ENCODE measurements at regions not wholly inside any gene's neighbourhood (a gene's known extent, or its start where the extent isn't known, plus 50 kb on each side); places are given as distances from the start of the nearest gene placed in this dataset.
"Not testable (repeated sequence)": the region's sequence is repeated elsewhere in the genome, so short reads cannot be mapped to it uniquely, and the experiment has no call there.

DNA sequence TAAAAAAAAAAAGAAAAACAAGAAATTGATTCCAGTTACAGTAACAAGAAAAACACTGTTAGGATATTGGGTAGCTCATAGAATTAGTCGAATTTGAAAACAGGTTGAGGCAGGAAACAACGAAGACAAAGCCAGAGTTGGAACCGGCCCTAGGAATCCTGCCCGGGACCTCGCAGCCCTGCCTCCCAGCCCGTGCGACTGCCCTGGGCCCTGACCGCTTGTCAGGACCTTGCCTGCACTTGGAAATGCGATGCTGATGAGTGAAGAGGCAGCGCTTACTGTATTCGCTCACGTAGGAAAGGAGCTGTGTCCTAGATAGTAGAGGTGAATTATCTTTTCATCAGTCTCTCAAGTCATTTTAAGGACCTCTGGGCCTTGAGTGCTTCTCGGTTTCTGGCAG, 611.7 kb upstream of the FAT1 start:
- DNase-seq (ENCODE audit: low spot score): no peak

DNA sequence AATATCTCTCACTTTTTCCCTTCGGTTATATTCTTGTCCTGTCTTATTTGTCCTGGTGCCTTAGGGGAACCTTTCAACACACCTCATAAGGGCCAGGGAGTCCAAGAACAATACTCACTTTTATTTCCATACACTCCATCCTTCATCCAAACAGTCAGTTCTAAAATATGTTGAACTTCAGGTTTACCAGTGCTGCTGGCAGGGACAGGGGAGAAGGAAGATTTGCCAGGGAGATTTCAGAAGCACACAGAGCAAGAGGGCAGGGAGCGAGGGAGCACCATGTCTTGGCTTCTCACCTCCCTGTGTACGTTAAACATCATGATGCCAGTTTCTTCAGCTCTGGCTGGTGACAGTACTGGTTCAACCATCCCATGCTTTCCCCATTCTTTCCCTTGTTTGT, 631.1 kb upstream of the FAT1 start:
- no peak for DNase-seq (ENCODE audit: low spot score)

DNA sequence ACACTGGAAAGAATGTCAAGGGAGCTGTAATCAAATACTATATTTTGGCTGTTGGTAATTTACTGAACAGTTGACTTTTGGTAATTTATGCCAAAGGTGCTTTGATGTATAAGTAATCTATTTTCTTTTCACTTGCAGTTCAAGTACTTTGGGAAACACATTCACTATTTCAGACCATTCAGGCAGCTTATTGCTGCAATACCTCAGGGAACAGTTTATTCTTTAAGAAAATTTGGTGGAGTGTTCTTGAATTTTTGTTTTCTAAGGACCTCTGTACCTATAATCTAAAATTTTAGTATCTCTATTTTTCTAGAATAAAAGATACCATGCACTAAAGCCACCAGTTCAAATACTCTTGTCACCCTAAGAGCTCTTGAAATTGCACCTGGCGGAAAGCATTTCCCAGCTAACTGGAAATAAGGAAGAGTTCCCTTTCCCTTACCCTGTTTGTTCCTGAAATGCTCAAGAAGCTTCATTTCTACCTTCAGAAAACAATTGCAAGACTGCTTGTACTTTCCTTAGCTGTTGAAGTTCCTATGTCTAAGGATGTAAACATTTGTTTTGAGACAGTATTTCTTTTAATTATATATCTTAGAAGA, 633.5 kb upstream of the FAT1 start:
- no peak for DNase-seq (ENCODE audit: low spot score)

GRCh38 chr4:187357821-187358220, 634.2 kb upstream of the FAT1 start:
- DNase-seq (ENCODE audit: low spot score): no peak

DNA sequence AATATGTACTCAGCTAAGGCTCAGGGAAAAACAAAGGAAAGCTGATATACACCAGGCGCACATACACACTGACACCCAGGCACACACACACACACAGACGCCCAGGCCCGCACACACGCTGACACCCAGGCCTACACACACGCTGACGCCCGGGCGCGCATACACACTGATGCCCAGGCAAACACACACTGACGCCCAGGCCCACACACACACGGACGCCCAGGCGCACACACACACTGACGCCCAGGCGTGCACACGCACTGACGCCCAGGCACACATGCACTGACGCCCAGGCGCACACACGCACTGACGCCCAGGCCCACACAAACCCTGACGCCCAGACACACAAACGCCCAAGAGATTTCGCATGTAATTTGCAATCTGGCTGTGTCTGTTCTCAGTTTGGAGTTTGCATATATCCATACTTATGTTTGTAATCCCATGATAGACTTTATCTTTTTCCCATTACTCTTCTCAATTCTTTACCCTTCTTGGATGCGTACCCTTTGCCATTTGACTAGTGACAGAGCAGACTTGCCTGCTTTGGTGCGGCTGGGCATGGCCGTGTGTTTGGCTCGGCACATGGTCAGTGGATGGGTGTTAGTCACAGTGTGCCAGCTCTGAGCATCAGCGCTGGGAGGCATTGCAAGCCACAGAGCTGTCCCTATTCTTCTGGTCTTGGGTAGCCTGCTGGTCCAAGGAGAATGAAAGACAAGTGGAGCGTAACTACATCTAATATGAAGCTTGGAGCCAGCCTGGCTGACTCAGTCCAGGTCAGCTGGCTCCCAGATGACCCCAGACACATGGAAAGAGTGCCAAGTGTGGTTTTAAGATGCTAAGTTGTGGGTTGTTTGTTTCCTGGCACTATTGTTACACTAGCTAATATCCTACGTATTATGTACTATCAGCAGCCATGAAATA, 632.4 kb upstream of the ZFP42 start:
- DNase-seq (ENCODE audit: low spot score): no peak

DNA sequence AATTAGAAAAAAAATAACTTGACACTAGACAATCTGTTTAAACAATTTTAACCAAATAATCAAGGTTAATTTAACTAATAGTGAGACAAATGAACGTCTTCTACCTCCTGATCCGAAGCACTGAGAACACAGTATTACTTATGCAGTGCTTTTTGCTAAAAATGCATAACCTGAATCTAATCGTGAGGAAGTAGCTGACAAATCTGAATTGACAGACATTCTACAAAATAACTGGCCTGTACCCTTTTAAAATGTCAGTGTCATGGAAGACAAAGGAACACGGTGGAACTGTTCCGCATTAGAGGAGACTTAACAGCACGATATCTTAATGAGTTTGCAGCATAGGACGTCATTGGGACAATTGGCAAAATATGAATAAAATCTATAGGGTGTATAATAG, 631.2 kb upstream of the ZFP42 start:
- DNase-seq (ENCODE audit: low spot score): no peak

GRCh38 chr4:187364851-187365250, 630.7 kb upstream of the ZFP42 start:
- no peak for DNase-seq (ENCODE audit: low spot score)

GRCh38 chr4:187366530-187366929, 629.0 kb upstream of the ZFP42 start:
- no peak for DNase-seq (ENCODE audit: low spot score)

GRCh38 chr4:187370918-187371317, 624.7 kb upstream of the ZFP42 start:
- no peak for DNase-seq (ENCODE audit: low spot score)

- no peak for DNase-seq (ENCODE audit: low spot score)
Measured at GRCh38 chr4:187378441-187378840, 617.1 kb upstream of the ZFP42 start.

GRCh38 chr4:187380181-187380581, 615.4 kb upstream of the ZFP42 start:
- DNase-seq (ENCODE audit: low spot score): no peak

- no peak for DNase-seq (ENCODE audit: low spot score)
Measured at GRCh38 chr4:187383181-187383580, 612.4 kb upstream of the ZFP42 start.

- no peak for DNase-seq (ENCODE audit: low spot score)
Measured at GRCh38 chr4:187387739-187388138, 607.8 kb upstream of the ZFP42 start.

GRCh38 chr4:187389420-187389819, 606.2 kb upstream of the ZFP42 start:
- no peak for DNase-seq (ENCODE audit: low spot score)

DNA sequence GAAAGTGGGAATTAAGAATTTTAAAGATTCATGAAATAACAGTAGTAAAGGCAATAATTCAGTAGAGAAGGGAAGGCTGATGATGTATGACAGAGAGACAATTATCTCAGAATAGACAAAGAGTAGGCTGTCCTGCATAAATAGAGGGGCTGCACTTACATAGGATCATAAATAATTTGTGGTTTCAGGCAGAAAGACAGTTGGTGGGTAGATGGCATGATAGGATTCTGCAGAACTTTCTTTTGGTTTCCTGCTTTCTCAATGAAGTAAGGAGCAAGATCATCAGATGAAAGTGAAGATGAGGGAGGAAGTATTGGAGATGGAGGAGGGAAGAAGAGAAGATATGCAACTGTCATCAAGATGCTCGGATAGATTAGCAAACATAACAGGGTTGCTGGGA, 604.9 kb upstream of the ZFP42 start:
- no peak for DNase-seq (ENCODE audit: low spot score)

DNA sequence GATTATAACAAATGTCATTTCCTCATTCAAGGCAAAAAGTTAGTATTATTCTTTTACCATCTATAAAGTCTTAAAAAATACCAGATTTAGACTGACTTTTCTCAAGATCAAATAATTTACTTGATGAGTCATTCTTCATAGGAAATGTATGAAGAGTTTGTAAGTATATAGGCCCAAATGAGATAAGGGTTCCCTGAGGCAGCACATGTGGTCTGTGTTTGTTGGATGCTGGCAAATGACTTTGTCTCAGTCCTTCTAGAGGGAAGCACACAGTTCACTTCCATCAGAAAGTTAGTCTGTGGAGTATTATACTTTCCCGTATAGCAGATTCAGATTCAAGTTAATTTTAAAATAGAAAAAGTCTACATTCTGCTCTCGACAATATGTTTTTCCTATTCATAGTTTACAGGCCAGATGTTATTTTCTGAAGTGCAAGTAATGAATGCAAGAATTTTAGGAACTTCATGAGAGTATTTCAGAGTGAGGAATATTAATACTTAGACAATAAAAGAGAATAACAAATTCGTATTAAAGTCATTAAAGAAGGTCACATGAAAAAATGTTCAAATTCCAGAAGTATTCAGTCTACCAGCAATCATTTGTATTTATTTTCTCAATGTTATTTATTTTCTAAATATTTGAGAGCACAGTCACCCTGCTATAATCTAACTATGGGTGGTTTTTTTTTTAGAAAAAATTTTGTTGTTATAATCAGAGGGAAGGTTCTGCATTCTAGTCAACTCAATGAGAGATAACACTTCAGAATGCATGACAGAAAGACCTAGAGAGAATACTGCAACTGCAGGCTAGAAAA, 601.8 kb upstream of the ZFP42 start:
- no peak for DNase-seq (ENCODE audit: low spot score)

DNA sequence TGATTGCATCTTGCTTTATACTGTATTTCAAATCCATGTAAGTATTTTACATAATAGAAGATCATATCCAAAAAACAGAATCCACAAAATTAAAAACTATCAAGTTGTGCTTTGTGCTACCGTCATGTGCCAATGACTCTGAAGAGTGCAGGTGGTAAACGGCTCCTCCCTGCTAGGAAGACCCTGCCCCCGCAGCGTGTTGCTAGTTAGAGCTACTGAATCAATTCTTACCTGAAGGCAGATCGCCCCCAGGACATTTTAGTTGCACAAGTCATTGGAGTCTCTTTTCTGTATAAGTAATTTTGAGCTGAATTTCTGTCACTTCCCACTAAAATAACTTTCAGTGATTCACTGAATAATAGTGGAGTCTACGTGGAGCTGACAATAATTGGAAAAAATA, 599.5 kb upstream of the ZFP42 start:
- DNase-seq (ENCODE audit: low spot score): no peak

DNA sequence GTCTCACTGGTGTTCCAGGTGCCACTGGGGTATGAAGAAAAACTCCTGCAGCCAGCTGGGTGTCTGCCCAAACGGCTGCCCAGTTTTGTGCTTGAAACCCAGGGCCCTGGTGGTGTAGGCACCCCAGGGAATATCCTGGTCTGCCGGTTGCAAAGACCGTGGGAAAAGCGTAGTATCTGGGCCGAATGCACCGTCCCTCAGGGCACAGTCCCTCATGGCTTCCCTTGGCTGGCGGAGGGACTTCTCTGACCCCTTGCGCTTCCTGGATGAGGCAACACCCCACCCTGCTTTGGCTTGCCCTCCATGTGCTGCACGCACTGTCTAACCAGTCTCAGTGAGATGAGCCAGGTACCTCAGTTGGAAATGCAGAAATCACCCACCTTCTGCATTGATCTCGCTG, 587.1 kb upstream of the ZFP42 start:
- DNase-seq (ENCODE audit: low spot score): not testable (repeated sequence)

DNA sequence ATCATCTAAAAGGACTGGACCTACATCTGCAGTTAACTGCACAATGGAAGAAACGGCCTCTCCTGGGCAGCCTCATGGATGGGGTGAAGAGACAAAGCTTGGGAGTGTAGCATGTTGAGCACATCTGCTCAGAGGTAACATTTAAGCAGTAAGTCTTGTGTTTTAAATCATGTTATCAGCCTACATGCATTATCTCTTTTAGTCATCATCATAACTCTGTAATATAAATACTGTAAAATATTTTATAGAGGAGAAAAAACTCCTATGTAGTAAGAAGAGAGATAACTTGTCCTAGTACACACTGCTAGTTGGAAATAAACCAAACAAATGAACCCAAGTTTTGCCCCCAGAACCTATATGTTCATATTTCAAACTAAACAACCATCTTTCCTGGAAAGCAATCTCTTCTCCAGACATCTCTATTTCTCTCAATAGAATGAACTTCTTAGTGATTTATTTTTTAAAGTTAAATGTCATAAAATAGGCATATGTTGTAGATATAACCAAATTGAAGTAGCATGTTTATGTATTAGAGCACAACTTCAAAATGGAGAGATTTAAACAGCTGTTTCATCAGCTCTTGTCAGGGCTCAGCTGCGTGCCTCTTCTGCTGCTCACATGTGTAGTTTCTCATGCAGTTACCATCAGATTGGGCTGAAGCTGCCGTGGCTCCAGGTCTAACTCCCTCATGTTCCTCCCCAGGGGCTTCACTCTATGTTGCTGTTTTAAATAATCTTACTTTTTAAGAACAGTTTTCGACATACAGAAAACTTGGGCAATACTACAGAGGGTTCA, 581.8 kb upstream of the ZFP42 start:
- DNase-seq (ENCODE audit: low spot score): no peak

DNA sequence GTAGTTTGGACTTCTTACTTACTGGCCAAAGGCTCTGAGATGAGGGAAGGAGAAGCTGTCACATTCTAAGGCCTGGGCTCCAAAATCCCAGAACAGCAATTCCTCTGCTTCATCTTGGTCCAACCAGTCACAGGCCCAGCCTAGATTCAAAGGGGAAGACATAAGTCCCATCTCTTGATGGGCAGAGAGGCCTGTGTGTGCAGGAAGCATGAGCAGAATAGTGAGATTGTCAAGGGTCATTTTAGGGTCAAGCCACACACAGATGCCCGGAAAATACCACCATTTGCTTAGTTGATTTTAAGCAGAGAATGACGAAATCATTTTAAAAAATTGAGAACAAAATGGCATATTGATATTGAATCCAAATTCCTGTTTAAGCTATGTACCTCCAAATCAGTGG, 580.9 kb upstream of the ZFP42 start:
- DNase-seq (ENCODE audit: low spot score): no peak

DNA sequence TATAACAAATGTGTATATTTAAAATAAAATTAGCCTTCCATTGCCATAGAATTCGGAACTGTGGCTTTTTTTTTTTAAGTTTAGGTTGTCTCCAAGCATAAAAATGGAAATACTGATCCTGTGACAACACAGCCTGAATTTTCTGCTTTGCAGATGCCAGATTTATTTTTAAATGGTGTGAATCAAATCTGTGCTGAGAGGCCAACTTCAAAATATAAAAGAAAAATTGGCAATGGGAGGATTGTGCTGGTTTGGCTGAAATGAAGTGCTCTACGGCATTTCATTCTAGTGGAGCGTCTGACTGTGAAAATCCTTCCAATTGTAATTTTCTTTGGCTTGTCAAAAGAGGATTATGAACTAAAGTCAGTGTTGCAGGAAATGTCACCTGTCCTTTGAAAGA, 580.3 kb upstream of the ZFP42 start:
- no peak for DNase-seq (ENCODE audit: low spot score)

DNA sequence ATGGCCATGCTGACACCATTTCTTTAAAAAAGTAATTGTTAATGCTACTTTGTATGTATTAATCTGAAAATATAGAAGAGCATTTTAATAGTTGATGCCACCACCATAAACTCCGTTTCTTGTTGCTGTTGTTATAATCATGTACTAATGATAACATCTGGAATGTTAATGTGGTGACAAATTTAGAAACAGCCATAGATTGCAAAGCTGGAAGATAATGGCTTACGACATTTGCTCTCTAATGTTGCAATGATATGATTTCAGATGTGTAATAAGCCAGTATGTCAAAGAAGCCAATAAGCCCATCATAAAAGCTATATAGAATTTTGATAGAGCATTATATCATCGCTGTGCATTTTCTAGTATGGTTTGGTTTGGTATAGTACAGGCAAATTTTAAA, 579.4 kb upstream of the ZFP42 start:
- DNase-seq (ENCODE audit: low spot score): no peak
